Large intestine (tissue), 3 donors: ENCODE measurements at regions not wholly inside any gene's neighbourhood (a gene's known extent, or its start where the extent isn't known, plus 50 kb on each side); places are given as distances from the start of the nearest gene placed in this dataset.

ENCODE experiments used
- DNase-seq, 2 donors: peaks; one replicate each; pipeline versions ENCODE4 v3.0.0 to v3.0.0-alpha.2; 2013
- H3K27ac ChIP-seq: one replicate; pipeline ENCODE4 v1.5.1; 2013; ENCODE audit warnings: low read length
- H3K27me3 ChIP-seq: 2 replicates; pipeline ENCODE4 v1.6.1; 2013; ENCODE audit warnings: low read length; ENCODE audit not compliant: control insufficient read depth, insufficient read depth
- H3K36me3 ChIP-seq: 2 replicates; pipeline ENCODE4 v1.6.1; 2013; ENCODE audit warnings: low read length; ENCODE audit not compliant: control insufficient read depth, insufficient read depth
- H3K4me1 ChIP-seq: one replicate; pipeline ENCODE4 v1.6.1; 2013; ENCODE audit warnings: low read length; ENCODE audit not compliant: control insufficient read depth, insufficient read depth
- H3K4me3 ChIP-seq: one replicate; pipeline ENCODE4 v1.5.1; 2013; ENCODE audit warnings: low read length
- H3K9me3 ChIP-seq: one replicate; pipeline ENCODE4 v1.6.1; 2013; ENCODE audit warnings: mild to moderate bottlenecking, low read depth, low read length, moderate library complexity; ENCODE audit not compliant: control insufficient read depth
- WGBS: methylation state at CpG from one replicate; pipeline ENCODE4 v1.1.5; 2013; ENCODE audit warnings: low lambda C conversion rate; ENCODE audit not compliant: insufficient coverage; 5-methylcytosine and 5-hydroxymethylcytosine counted together

DNA sequence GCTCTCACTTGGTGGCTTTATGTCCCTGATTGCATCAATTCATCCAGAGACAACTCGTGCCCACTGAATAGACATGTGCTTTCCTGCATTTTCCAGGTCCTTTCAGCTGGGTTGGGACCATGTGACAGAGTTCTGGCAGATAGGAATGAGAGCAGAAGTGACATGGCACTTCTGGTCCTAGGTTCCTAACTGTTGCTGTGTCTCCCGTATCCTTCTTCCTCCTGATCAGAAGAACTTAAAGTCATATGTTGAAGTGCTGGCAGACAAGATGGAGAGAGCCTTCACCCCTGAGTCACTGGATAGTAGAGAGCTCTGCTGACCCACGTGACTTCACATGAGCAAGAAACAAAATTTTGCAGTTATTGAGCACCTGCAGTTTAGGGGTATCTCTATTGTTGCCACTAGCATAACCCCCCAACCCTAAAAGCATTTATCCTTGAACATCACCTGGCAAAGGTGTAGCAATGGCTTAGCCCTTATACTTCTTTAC is 80.0 kb downstream of the NREP start:
- H3K27me3 ChIP-seq = no peaks in the 10 kb centered on the region
- no peaks in the 10 kb centered on the region for H3K9me3 ChIP-seq
- no CpG with 5 or more reads among the region's 3 CpGs for WGBS
- peaks cover 15% of the 10 kb centered on the region for H3K4me1 ChIP-seq
- DNase-seq = no peak
- H3K27ac ChIP-seq = no peak overlapping the region
- H3K4me3 ChIP-seq = no peak overlapping the region
- H3K36me3 ChIP-seq = no peaks in the 10 kb centered on the region

DNA sequence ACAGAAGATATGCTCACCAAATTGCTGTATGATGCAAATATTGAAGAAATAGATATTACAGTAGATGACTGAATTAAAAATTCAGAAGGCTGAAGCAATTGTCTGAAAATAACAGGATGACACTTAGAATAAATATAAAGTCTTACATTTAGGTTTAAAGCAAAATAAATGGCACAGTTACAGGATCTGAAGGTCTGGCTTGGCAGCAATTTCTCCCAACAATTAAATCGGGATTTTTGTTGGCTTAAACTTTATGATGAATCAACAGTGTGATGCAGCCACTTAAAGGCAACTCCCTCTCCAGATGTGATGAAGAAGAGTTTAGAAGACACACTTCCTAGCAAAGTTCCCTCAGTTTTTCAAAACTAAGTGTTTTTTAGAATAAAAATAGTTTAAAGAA is 80.5 kb downstream of the NREP start:
- 67% methylated on average over 1 of the region's 1 CpG for WGBS
- no peak for DNase-seq

DNA sequence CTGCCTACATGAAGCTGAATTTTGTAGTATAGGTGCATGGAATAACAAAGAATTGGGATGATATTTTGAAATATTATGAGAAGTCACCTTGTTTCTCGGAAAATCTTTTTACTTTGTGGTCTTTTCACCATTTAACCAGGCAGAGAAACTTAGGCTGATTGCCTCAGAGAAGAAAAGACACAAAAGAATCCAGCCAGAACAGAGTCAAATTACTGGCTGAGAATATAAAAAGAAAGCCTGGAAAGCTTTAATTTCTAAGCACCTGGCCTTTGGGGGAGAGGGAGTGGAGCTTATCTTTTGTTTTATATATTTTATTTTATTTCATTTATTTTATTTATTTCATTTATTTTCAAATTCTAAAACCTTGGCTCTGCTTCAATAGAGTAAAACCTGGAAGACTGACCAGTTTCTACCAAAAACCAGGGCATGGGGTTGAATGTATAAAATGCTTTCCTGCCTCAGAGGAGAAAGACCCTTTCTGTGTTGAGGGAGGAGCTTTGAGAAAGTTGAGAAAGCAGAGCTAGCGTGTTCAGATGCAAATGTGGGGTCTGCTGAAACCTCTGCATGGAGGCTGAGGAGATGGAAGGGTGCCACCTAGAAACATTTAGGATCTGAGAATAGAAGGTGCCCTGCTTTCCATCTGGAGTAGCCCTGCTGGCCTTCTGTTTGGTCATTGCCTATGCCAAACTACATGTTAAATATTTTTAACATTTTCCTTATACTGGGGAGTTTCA is 81.6 kb downstream of the NREP start:
- Histone ChIP-seq H3K4me1 (peaks cover under 1% of the 10 kb centered on the region), H3K27ac (no peak overlapping the region), H3K27me3 (no peaks in the 10 kb centered on the region), H3K36me3 (no peaks in the 10 kb centered on the region), H3K9me3 (no peaks in the 10 kb centered on the region), H3K4me3 (no peak overlapping the region)
- DNase-seq = no peak
- 100% methylated on average over 1 of the region's 2 CpGs for WGBS

More for the DNA sequence above, 80.5 kb downstream of the NREP start:
- no peak overlapping the region for H3K4me3 ChIP-seq
- H3K27me3 ChIP-seq = no peaks in the 10 kb centered on the region
- H3K27ac ChIP-seq = no peak overlapping the region
- H3K36me3 ChIP-seq = no peaks in the 10 kb centered on the region
- peaks cover 11% of the 10 kb centered on the region for H3K4me1 ChIP-seq
- no peaks in the 10 kb centered on the region for H3K9me3 ChIP-seq

DNA sequence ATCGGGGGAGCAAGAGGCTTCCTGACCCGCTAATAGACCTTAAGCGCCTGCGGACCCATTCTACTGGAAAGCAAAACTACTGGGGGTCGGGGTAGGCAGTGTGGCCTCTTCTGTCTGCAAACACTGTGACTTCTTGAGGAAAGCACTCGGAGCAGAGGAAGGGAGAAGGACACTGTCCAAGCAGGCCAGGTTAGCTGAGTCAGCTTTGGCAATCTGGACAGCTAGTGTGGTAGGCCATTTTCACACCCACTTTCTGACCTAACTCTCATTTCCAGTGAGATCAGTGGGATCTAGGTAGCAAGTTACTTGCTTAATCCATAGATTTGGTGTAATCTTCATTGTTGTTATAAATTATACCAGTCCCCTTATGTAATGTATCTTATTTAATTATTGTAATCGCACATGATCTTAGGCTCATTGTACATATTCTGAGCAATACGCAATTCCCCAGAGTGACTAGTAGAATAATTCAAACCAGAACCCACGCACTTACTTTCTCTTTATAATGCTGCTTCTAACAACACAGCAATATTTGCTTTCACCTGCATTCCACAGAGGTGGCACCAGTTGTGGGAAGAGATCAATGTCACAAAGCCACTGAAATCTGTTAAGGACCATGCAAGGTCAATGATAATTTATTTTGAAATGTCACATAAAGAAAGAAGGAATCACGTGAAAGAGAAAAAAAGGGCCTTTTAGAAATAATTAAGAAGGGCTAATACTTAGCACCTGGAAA is 82.9 kb downstream of the NREP start:
- Histone ChIP-seq H3K4me1 (no peaks in the 10 kb centered on the region), H3K27me3 (no peaks in the 10 kb centered on the region), H3K27ac (no peak overlapping the region), H3K9me3 (no peaks in the 10 kb centered on the region), H3K4me3 (no peak overlapping the region), H3K36me3 (no peaks in the 10 kb centered on the region)
- 80% methylated on average over 1 of the region's 10 CpGs for WGBS
- no peak for DNase-seq

DNA sequence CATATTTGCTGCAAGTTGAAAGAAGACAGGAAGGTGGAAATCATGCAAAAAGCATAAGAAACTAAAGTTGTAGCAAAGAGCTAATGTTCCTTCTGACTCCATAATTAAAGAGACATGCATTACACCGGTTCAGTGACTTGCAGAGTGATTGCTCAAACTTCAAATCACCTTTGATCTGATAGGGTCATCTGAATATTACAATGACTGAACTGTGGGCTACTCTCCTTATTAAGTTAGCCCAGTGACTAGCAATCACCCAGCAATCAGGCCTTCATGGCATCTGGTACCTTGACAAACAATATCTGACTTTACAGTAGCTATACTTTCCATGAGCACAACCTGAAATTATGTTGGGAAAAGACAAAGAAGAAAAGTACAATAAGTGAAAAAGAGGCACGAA is 84.9 kb downstream of the NREP start:
- H3K36me3 ChIP-seq = no peaks in the 10 kb centered on the region
- no peak overlapping the region for H3K4me3 ChIP-seq
- WGBS = 88% methylated on average over 1 of the region's 2 CpGs
- no peaks in the 10 kb centered on the region for H3K9me3 ChIP-seq
- no peaks in the 10 kb centered on the region for H3K27me3 ChIP-seq
- no peaks in the 10 kb centered on the region for H3K4me1 ChIP-seq
- no peak overlapping the region for H3K27ac ChIP-seq
- DNase-seq = no peak

DNA sequence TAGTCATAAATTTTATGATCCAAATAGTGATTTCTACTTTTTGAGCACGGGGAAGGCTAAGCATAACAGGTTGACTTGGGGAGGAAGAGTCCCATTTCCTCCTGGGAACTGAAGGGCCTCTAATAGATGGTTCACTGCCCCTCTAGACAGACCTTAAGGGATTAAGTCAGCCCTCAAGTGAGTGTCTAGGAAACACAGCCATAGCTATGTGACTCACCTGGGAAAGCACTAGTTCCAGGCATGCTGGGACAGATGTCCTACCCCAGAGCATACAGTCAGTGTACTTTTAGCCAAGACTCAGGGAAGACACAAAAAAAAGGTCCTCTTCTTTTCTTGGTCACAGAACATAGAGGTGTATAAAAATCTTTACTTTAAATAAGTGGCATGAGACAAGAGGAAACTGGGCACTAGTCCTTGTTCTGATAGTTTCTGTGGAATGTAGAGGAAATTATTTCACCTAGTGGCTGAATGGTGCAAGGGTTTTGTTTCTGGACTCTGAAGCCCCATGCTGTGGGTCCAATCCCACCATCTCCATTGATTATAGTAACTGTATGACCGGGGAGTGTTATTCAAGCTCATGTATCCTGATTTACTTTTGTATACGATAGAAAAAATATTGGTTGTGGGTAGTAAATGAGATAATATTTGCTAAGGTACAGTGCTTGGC is 86.0 kb downstream of the NREP start:
- H3K4me1 ChIP-seq = no peaks in the 10 kb centered on the region
- H3K36me3 ChIP-seq = no peaks in the 10 kb centered on the region
- H3K27ac ChIP-seq = no peak overlapping the region
- no peaks in the 10 kb centered on the region for H3K9me3 ChIP-seq
- no peaks in the 10 kb centered on the region for H3K27me3 ChIP-seq
- no peak overlapping the region for H3K4me3 ChIP-seq
- no peak for DNase-seq
- 71% methylated on average over 3 of the region's 3 CpGs for whole genome bisulfite sequencing

DNA sequence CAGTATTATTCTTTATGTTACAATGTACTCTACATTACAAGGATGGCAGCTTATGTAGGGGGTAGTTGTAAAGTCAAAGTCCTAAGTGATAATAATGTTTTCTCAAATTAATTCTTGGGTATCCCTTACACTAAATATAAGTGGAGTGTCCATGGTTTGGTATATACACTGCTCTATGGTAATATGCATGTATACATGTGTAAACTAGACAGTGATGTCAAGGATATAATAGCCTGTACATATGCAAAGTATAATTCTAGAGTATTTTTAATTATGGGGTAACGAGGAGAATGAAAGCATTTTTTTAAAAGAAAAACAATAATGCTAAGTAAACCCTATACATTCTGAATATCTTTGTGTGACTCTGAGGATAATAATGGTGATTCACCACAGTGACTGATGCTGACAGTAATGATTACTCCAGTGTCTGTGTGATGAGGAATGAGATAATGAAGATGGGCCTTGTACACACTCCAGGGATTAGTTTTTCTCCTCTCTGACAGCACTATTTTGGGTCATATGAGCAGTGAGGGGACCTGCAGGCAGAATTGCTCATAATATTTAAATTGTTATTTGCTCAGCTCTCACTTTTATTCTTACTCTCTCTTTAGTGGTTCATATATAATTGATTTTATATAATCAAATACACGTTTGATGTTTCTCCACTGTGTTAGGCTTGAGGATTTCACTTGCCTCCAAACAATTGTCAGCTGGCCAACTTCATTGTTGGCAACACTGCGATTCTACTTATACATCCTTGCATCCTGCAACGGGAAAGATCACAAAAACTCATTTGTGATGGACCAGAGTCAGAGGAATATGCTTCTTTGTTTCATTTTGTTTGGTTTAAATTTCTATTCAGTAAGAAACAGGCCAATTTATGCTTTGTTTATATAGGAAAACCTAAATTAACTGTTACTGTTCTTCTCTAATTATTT is 88.2 kb downstream of the NREP start:
- no peaks in the 10 kb centered on the region for H3K4me1 ChIP-seq
- H3K27me3 ChIP-seq = no peaks in the 10 kb centered on the region
- no peaks in the 10 kb centered on the region for H3K9me3 ChIP-seq
- no peak overlapping the region for H3K27ac ChIP-seq
- no peaks in the 10 kb centered on the region for H3K36me3 ChIP-seq
- no peak for DNase-seq
- 68% methylated on average over 2 of the region's 4 CpGs for WGBS
- H3K4me3 ChIP-seq = no peak overlapping the region

DNA sequence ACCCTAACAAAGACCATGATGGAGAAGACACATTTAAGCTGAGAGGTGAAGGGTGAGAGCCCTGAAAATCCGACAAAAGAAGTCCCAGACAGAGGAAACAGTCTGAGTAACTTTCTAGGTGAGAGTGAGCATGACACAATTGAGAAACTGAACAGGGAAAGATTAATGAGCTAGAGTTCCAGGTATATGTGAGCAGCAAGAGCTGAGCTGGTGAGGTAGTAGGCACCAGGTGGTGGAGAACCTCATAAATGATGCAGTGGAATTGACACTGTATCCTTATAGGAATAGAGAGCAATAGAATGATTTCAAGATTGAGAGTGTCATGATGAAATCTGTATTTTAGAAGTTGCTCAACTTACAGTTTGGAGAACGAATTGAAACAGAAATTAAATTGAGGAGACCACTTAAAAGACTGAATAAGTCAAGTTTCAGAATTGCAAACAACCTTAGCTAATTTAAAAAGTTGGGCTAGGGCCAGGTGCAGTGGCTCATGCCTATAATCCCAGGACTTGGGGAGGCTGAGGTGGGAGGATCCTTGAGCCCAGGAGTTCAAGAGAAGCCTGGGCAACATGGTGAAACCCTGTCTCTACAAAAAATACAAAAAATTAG is 89.8 kb downstream of the NREP start:
- Histone ChIP-seq H3K36me3 (no peaks in the 10 kb centered on the region), H3K4me3 (no peak overlapping the region), H3K27ac (no peak overlapping the region), H3K4me1 (no peaks in the 10 kb centered on the region), H3K9me3 (no peaks in the 10 kb centered on the region), H3K27me3 (no peaks in the 10 kb centered on the region)
- no peak for DNase-seq
- WGBS = 92% methylated on average over 2 of the region's 2 CpGs

DNA sequence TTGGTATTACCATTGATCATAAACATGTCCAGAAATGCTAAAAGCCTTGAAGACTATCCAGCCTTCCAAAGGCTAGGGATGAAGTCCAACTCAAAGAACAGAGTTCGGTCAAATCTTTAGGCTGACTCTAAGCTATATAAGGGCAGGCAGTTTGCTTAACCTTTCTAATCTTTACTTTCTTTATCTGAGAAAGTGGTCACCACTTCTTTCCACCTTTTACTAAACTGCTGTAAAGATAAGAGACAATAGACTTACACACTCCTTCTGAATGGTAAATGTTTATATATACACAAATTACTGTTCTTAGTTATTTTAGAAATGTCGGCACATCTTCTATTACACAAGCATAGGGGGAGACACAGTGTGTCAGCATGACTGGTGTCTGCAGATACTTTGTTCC is 100.4 kb downstream of the NREP start:
- WGBS = 20% methylated on average over 1 of the region's 2 CpGs
- H3K9me3 ChIP-seq = no peaks in the 10 kb centered on the region
- no peaks in the 10 kb centered on the region for H3K27me3 ChIP-seq
- no peak overlapping the region for H3K27ac ChIP-seq
- H3K4me1 ChIP-seq = no peaks in the 10 kb centered on the region
- no peak for DNase-seq
- no peak overlapping the region for H3K4me3 ChIP-seq
- H3K36me3 ChIP-seq = no peaks in the 10 kb centered on the region
